RWPE1 (cell line): ENCODE measurements at regions not wholly inside any gene's neighbourhood (a gene's known extent, or its start where the extent isn't known, plus 50 kb on each side); places are given as distances from the start of the nearest gene placed in this dataset.

Experiments used
- CTCF ChIA-PET: fragments of 350-600 bp; sonication (Branson Sonifier 250); formaldehyde crosslinking; extraction: SDS; loops from one replicate; lab custom pipeline; 2021; lab: Yijun Ruan, JAX
- POLR2A ChIA-PET: fragments of 400-600 bp; formaldehyde crosslinking; extraction: SDS; loops from one replicate; lab custom pipeline; 2020; ENCODE audit warnings: antibody characterized with exemption; ENCODE audit not compliant: low non-redundant PET; lab: Yijun Ruan, JAX
- DNase-seq: peaks from one replicate; pipeline ENCODE4 v3.0.0; 2012; ENCODE audit warnings: low spot score
- H3K27ac ChIP-seq: fragments of 450-650 bp; 2 replicates; pipeline ENCODE4 v1.5.1; 2017
- CTCF ChIP-seq: fragments of 450-650 bp; conservative IDR thresholded peaks from 2 replicates; pipeline ENCODE4 v1.5.1; 2017; ENCODE audit warnings: low read depth, mild to moderate bottlenecking

- peak; percentile 9 for DNase-seq
- H3K27ac ChIP-seq: no peak overlapping the region
- CTCF ChIA-PET: no interaction called here
- no peak for TF ChIP-seq CTCF
- POLR2A ChIA-PET: no interaction called here
Measured at GRCh38 chr7:142614116-142614515, 135.2 kb upstream of the PRSS1 start.

- CTCF ChIA-PET: interaction anchor here (0.6 kb wide), 1 partner anchor 42 kb away, joined by 9 read pairs; no protein-coding TSS in a partner anchor
- POLR2A ChIA-PET: no interaction called here
- TF ChIP-seq CTCF: no peak
- H3K27ac ChIP-seq: no peak overlapping the region
- no peak for DNase-seq
Measured at GRCh38 chr7:142612237-142612881, 136.9 kb upstream of the PRSS1 start.

GRCh38 chr7:142611566-142612236 is 137.6 kb upstream of the PRSS1 start:
- TF ChIP-seq CTCF: no peak
- no peak overlapping the region for H3K27ac ChIP-seq
- DNase-seq: no peak
- ChIA-PET POLR2A (no interaction called here), CTCF (interaction anchor here (0.6 to 1.5 kb wide), 2 partner anchors 43 to 77 kb away, joined by 3 to 9 read pairs; no protein-coding TSS in a partner anchor)

DNA sequence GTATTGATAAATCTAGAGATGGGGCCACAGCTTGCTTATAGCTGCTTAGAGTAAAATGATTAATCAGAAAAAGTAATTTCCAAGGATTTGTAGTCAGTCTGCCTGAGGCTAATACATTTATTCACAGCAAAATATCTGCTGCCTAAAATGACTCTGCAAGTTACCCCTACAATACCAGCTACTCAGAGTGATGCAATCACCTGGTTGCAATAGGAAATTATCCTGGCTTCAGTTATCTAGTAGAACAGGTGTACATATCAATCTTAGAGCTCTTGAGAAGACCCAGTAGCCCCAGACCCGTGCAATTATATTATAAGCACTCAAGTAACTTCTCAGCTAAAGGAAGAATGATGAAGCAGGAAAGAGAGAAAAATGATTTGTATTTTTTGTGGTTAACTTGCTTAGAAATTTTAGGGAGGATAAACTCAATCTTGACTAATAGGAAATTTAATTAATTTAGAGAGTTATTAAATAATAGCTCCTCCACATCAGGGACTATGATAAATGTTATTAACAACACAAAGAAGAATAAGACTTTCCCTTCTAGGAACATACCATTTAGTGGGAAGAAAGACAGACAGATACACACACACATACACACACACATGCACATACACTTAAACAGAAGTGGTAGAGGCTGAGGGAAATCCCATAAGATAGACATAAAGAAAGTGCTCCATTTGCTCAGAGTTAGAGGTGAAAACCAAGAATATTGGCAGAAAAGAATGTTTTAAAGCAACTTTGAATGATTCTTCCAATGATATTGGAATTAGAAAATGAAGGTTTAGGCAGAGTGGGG is 140.4 kb upstream of the PRSS1 start:
- no peak overlapping the region for H3K27ac ChIP-seq
- TF ChIP-seq CTCF: no peak
- no peak for DNase-seq
- ChIA-PET CTCF (no interaction called here), POLR2A (no interaction called here)

GRCh38 chr7:142607351-142607750 is 141.9 kb upstream of the PRSS1 start:
- POLR2A ChIA-PET: no interaction called here
- CTCF ChIA-PET: interaction anchor here (0.6 kb wide), 2 partner anchors 42 to 175 kb away, joined by 3 read pairs; no protein-coding TSS in a partner anchor
- H3K27ac ChIP-seq: no peak overlapping the region
- DNase-seq: no peak
- TF ChIP-seq CTCF: no peak

- CTCF ChIA-PET: interaction anchor here (0.6 to 1.0 kb wide), 2 partner anchors 21 to 71 kb away, joined by 3 read pairs; no protein-coding TSS in a partner anchor
- no peak overlapping the region for H3K27ac ChIP-seq
- TF ChIP-seq CTCF: no peak
- DNase-seq: no peak
- POLR2A ChIA-PET: no interaction called here
Measured at GRCh38 chr7:142606081-142606480, 143.2 kb upstream of the PRSS1 start.
